OCI-M2 (cell line): ENCODE measurements at regions not wholly inside any gene's neighbourhood (a gene's known extent, or its start where the extent isn't known, plus 50 kb on each side); places are given as distances from the start of the nearest gene placed in this dataset.

Source experiments
- DNase-seq: peaks from one replicate; lab custom pipeline; 2025; ENCODE audit not compliant: unreplicated experiment; lab: John Stamatoyannopoulos, UW

DNA sequence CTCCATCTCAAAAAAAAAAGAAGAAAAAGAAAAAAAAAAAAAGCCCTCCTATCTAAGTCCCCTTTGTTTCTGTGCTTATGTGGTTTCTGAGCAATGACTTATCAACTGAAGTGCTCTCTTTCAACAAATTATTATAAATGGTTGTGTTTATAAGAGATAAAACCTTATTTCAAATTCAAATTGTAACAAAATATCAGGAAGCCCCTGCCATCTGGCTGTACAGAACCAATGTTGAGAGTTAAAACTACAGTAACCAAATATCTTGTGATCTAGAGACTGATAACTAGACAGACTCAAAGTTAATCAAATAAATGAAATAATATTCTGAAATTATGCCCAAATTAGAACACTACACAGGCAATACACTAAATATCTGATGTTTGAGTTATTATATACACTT is 143.0 kb upstream of the CPNE8 start:
- DNase-seq: no peak

DNA sequence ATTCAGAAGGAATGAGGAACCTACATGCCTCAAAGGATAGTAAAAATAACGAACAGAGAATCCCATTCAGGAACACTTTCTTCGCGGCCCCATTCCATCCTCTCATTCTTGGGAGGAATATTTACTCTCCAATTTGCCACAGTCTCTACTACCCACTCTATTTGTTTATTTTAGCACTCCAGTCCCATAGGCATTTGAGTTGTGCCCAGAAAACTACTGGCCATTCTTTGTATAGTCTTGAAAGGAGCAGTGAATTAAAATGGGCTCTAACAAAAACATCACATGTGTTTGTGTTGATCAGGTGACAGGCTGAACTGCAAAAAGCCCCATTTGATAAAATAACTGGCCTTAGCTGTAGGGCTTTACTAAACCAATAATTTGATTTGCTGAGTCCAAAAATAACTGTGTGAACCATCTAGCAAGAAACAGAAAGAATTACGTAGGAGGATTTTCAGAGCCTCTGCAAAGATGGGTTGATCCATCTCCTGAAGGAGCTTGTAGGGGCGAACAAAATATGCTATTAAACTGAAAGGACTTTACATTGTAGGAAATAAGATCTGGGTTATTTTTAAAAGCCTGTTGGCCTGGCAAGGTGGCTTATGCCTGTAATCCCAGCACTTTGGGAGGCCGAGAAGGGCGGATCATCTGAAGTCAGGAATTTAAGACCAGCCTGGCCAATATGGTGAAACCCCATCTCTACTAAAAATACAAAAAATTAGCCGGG is 142.3 kb upstream of the CPNE8 start:
- DNase-seq: no peak

DNA sequence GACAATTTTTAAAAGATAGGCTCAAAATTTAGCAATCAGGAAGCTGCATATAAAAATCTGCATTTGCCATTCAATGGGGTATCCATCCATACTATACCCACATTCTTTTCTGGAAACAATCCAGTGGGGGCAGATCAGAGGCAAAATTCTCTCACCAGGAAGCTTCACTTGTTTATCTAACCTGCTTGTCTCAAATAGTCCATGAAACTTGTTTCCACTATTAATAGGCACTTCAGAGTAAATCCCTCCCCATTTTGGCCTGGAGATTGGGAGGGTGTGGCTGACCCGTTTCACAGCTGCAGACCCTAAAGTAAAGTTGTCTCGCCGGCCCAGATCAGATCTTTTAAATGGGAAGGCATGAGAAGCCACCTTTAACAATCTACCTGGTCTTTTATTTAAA is 139.4 kb upstream of the CPNE8 start:
- DNase-seq: no peak

DNA sequence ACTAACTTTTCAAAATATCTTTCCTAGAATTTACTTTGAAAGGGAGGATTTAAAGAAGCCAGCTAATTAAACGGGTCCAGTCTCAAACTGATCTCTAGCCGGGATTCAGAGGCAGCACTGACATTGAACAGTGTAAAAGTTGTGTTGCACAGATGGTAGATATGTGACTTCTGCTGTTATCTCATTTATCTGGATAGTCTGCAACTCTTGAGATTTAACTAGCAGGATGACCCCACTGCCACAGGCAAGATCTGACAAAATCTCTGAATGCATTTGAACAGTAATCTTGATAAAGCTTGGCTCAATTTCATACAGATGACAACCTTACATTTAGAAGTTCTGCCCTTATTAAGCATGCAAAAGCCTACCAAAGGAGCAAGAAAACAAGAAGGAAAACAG is 138.0 kb upstream of the CPNE8 start:
- DNase-seq: no peak

DNA sequence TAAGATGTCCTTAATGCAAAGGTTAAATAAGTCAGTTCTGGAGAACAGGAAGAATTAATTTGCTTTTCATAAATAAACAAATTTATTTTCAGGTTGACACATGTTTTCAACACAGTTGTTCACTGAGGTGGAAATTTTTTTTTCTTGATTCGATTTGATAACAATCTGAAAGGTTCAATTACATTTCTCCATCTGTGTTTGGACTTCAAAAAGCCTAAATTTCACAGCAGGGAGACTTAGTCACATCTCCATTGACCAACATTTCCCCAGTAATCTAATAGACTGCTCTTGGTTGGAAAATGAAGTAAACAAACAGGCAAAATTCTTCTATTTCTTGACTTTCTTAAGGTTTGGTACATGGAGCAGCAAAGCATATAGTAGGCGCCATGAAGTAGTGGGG is 134.9 kb upstream of the CPNE8 start:
- no peak for DNase-seq

DNA sequence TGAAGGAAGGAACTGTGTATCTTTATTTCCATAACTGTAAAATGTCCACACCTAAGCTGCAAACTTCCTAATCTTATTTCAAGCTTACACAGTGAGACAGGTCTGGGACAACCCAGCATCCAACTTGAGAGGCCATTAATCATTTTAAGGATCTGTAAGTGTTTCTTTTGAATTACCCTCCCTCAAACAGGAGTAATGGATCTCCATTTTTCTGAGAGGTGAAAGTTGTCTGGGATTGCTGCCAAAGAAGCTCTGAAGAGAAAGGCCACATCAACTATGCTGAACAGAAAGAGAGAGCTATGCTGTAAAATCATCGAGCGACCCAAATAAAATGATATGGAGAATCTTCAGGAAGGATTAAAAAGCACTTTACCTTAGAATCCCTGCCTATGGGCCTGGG is 131.7 kb upstream of the CPNE8 start:
- DNase-seq: no peak

DNA sequence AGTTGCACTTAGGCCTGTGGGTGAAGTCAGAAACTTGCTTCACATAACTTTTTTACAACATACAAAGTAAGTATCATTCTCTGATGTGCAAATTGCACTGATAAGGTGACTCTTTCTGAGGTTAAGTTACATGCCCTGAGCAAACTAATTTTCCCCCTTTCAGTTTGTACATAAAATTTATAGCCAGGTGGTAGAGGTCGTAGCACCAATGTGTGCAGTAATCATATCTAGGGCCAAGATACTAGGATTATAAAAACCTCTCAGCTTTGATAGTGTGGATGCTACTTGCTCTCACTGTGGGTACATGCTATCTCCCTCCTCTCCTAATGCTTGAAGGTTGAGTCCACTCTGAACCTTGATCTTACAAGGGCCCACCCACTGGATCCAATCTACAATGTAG is 130.7 kb upstream of the CPNE8 start:
- DNase-seq: no peak

DNA sequence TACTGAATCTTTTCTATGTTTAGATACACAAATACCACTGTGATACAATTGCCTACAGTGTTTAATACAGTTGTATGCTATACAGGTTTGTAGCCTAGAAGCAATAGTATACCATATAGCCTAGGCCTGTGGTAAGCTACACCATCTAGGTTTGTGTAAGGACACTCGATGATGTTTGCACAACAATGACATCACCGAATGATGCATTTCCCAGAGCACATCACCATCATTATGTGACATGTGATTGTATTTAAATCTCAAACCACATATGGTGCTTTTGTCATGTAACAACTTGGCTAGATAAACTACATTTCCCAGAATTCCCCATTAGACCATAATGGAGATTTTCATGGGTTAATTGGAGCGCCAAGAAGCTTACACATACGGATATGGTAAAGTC is 128.4 kb upstream of the CPNE8 start:
- DNase-seq: no peak

DNA sequence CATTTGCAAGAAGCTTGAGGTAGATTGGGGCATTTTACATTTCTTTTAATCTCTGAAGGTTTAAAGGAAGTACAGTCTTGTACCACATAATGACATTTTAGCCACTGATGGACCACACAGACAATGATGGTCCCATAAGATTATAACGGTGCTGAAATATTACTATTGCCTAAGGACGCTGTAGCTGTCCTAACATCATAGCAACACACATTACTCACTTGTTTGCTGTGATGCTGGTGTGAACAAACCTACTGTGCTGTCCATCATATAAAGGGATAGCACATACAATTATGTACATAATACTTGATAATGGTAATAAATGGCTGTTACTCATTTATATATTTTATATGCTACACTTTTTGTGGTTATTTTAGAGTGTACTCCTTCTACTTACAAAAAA is 127.1 kb upstream of the CPNE8 start:
- no peak for DNase-seq

DNA sequence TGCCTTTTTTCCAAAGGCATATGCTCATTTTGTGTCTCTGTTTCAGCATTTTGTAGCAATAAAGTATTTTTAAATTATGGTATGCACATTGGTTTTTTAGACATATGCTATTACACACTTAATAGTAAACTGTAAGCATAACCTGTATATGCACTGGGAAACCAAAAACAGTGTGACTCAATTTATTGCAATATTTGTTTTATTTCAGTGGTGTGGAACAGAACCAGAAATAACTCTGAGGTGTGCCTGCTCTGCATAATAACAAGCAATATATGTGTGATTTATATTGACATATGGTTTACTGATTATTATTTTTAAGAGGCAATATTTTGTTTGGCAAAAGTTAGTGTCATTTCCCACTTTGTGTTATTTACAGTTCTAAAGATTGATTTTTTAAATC is 126.6 kb upstream of the CPNE8 start:
- no peak for DNase-seq

DNA sequence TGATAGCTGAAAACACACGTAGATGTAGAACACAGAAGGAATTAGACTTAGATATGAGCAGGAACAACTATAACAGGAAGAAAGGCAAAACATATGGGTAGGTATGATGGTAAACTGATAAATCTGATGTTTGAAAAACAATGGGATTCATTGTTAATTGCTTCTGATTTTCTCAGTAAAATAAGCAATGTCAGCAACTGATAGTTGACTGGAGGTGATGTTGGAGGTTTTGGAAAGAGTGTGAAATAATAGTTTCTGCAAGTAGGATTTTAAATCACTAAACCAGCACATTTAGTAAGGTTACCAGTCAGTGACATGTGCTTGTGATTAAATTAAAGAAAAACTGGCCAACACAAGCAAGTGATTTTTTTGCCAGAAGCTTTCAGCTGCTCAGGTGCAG is 123.0 kb upstream of the CPNE8 start:
- DNase-seq: no peak

DNA sequence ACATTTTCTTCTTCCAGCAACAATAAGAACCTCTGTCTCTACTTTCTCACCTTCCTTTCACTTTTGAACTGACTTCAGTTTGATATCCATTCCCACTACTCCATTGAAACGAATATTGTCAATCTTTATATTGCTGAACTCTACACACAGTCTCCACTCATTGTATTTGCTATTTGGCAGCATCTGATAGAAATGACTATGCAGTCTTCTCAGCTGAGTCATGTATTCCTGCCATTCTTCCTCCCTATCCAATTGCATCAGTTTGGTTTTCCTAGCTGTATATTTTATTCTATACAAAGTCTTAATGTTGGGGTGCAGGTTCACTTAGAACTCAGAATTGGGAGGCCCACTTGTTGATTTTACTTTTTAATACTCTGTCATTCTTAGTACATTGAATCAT is 107.5 kb upstream of the CPNE8 start:
- DNase-seq: no peak

DNA sequence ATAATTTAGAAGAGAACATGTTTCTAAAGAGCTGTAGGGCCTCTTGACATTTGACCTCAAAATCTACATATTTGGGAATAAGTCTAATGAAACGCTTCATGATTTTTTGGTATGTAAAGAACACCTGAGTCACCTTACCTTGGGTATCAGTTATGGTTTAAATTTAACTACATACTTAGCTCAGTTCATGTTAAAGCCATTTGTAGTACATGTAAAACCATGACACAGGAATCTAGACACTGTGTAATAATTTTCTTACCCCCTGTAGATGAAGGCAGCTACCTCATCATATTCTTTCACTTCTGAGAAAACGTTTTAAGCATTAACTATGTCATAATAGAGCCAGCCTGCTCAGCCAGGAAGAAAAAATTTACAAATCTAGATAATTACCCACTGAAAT is 105.8 kb upstream of the CPNE8 start:
- DNase-seq: no peak

DNA sequence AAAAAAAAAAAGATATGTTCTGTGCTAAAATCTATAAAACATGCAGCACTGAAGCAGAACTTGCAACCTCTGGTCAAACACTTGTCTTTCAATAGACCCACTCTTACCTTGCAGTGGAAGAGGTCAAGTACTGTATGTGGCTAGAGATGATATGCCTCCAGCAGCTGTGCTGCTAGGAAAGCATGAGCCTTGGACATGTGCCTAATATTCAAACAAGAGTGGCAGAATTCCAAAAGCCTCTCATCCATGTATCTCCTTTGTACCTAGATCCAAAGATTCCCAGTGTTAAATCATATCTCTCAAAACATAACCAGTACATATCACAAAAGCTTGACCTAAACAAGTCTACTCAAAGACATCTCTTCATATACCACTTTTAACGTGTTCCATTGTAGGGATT is 105.0 kb upstream of the CPNE8 start:
- no peak for DNase-seq

DNA sequence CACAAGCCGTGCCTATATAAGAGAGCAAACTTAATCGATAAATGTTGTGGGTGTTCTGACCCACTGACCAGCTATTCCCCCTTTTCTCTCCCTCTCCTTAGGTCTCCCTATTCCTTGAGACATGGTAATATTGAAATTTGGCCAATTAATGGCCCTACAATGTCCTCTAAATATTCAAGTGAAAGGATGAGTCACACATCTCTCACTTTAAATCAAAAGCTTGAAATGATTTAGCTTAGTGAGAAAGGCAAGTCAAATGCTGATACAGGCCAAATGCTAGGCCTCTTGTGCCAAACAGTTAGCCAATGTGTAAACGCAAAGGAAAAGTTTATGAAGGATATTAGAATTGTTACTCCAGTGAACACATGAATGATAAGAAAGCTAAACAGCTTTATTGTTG is 102.2 kb upstream of the CPNE8 start:
- DNase-seq: no peak

DNA sequence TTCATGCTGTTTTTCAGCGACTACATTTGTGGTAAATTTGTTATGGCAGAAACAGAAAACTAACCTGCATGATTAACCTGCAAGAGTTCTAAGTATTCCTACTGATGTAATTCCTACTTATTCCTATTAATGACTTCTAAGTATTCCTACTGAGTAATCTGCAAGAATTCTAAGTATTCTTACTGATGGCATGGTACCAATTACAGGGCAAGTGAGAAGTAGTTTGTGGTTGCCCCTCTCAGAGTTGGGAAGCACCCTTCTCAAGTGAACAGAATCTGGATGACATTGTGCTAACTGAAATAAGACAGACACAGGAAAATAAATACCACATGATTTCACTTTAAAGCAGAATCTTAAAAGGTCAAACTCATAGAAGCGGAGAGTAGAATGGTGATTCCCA is 100.9 kb upstream of the CPNE8 start:
- DNase-seq: no peak

DNA sequence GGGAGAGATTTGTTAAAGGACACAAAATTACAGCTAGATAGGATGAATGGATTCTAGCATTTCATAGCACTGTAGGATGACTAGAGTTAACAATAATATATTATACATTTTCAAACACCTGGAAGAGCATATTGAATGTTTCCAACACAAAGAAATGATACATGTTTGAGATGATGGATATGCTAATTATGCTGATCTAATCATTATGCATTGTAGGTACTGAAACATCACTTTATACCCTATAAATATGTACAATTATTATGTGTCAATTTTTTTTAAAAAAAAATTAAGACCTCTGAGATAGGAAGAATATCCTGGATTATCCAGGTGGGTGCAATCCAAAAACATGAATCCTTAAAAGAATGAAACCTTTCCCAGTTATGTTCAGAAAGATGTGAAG is 100.3 kb upstream of the CPNE8 start:
- DNase-seq: no peak

DNA sequence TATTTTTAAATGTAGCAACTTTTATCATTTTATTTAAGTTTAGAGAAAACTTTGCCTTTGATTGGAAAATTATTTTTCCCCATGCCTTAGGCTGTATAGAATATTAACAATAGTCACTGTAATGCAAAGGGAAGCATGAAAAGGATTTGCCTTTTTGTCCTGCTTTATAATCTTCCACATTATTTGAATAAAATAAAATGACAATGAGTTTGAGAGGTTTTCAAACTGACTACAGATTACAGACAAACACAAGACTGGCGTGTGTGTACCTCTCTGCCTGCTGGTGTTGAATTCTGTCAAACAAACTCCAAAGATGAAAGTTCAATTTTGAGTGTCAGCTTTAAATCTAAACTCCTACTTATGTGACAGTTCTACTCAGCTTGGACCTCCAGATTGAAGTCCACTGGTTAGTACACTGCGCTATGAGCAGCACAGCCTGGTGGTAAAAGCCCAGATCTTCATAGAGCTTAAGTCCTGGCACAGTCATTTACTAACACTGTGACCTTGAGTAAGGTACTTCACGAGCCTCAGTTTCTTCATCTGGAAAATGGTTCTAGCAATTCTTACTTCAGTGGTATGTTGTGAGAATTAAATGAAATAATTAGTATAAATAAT is 98.3 kb upstream of the CPNE8 start:
- no peak for DNase-seq

DNA sequence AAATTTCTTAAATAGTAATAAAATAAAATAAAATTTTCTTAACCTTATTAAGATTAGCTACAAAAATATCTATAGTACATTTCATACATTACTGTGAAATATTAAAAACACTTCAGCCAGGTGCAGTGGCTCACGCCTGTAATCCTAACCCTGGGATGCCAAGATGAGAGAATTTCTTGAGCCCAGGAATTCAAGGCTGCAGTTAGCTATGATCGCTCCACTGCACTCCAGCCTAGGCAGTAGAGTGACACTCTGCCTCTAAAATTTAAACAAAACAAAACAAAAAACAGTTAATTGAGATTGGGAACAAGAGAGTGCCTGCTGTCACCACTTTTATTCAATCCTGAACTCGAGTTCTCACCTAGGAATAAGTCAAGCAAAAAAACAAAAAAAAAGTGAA is 95.0 kb upstream of the CPNE8 start:
- DNase-seq: no peak

DNA sequence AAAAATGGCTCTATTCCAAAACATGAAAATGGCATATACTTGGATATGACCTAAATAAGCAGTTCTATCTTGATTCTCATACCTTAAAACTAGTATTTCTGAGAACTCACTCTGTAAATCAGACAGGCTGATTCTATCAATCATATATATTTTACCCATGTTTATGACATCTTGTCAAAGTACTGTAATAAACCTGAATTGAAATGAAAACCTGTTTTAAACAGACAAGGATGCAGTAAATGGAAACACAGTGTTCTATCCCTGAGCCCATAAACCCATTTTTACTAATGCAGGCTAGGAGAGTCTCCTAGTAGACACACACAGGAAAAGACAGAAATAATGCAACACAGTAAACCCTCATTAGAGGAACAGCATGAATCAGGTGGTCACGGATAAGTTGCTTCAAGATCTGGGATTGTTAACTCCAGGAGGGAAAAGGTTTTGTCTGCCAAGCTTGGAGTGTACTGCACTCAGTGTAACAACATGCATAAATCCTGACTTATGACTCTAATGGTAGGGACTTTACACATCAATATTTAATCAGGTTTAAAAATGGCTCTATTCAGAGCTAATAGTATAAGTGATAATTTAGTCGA is 93.6 kb upstream of the CPNE8 start:
- no peak for DNase-seq

DNA sequence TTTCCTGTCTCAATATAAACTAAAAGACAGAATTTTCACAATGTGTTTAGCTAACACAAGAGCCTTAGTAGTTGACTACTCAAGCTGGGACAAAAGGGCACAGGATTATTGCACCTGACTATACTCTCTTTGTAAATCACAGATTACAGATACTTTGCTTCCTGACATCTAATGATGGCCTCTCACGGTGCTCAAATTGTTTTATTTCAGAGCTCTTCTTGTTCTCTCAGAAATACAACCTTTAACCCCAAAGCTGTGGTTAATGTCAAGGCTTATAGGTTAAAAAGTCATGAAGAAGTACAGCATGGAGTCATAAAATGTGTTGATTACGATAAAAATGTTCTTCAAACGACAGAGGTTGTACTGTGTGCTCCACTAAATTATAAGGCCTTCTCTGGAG is 89.9 kb upstream of the CPNE8 start:
- DNase-seq: no peak

DNA sequence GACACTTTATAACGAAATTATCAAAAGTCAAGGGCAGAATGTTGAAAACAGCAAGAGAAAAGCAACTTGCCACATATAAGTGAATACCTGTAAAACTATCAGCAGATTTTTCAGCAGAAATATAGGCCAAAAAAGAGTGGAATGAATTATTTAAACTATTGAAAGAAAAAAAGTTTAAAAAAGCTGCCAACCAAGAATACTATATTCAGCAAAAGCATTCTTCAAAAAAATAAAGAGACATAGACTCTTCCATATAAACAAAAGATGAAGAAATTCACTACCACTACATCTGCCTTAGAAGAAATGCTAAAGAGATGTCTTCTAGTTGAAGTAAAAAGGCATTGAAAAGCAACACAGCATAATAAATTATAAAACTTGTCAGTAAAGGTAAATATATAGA is 80.6 kb upstream of the CPNE8 start:
- no peak for DNase-seq

DNA sequence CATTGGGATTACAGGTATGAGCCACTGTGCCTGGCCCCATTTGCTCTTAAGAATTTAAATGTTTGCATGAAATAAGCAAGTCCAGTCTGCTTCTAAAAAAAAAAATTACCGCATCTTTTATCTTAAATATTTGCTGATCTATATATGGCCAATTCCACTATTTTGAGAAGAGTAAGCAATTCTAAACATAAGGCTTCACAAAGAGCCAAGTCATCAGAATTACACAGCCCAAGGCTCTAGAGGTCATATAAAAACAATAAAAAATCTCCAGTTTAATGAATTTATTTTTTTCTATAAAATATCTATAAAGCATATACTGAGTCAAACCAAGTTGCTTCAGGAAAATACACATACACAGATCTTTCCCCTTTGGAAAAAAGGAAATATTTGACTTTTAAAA is 79.0 kb upstream of the CPNE8 start:
- no peak for DNase-seq
